ENCODE measurements at regions not wholly inside any gene's neighbourhood (a gene's known extent, or its start where the extent isn't known, plus 50 kb on each side); places are given as distances from the start of the nearest gene placed in this dataset.

- DNase-seq (ENCODE audit: low read depth): no peak
Observed at GRCh38 chr18:37649930-37650329, 84.3 kb upstream of the CELF4 start.

DNA sequence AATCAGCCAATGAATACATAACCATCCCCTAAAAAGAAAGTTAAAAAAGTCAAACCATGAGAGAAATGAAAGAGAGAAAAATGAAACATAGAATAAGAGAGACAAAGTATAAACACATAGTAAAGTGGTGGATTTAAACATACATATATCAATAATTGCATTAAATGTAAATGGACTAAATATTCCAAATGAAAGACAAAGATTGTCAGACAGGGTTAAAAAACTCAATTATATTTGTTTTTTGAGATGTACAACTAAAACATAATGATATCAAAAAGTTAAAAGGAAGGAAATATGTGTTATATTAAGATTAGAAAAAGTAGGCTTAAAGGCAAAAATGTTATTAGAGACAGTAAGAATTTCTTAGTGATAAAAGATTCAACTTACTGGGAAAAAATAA, 83.8 kb upstream of the CELF4 start:
- no peak for DNase-seq (ENCODE audit: low read depth)

DNA sequence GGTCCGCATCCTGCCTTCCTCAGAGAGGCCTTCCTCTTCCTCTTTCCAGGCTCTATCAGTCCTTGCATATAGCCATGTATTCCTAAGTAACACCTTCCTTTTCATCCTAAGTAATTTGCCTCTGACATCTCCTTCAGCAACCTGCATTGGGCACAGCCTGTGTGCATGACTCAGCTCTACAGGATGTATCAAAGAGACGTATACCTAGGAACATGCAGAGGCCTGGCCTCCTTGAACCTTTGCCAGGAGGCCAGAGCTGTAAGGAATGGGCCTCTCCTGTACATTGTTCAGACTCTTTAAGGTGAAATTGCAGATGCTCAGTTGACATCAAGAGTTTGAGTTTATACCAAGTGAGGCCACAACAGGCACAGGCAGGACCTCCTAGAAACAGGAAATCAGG, 76.0 kb upstream of the CELF4 start:
- DNase-seq (ENCODE audit: low read depth): no peak

- DNase-seq (ENCODE audit: low read depth): no peak
Observed at GRCh38 chr18:37640504-37640903, 74.9 kb upstream of the CELF4 start.

DNA sequence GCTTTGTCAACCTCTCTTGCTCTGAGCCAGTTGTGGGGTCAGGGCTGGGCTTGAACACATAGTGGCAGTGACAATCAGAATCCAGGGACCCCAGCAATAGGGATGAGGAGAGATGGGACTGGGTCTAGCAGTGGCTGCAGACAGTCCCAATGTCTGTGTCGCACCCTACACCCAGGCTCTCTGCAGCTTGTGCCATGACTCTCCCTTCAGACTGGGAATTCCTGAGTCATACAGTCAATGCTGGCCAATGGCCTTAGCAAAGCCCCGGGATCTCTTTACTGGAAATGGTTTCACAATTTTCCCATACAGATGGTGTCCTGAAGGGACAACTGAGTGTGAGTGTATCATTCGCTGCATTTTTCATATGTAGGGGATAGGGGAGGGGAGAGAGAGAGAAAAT, 74.2 kb upstream of the CELF4 start:
- no peak for DNase-seq (ENCODE audit: low read depth)

GRCh38 chr18:37637478-37637850, 71.9 kb upstream of the CELF4 start:
- DNase-seq (ENCODE audit: low read depth): no peak

DNA sequence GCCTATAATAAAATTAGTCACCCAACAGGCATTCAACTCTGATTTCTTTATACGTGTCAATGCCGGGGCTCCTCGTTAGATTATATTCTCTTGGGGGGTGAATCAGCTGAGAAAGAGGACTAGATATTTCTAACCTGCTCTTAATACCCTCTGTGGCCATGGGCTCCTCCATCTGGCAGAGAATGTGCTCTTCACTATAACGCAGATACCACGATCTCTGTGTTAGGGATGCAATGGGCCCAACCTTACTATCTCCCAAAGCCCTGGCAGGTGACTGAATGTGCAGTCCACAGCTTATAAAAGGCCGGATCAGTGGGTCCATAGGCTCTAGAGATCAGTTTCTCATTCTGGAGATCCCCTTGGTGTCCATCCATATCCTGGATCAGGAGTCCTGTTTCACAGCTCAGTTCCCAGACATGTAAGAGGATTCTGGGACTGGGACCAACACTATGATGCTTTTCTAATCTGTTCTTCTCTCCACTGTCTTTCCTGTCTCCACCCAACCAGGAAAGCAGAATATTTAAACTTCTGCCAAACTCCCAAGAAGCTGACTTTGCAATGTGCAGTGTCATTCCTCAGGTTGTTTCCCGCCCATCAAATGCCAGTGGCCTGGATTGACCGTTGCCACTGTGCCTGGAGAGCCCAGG, 71.4 kb upstream of the CELF4 start:
- DNase-seq (ENCODE audit: low read depth): no peak

DNA sequence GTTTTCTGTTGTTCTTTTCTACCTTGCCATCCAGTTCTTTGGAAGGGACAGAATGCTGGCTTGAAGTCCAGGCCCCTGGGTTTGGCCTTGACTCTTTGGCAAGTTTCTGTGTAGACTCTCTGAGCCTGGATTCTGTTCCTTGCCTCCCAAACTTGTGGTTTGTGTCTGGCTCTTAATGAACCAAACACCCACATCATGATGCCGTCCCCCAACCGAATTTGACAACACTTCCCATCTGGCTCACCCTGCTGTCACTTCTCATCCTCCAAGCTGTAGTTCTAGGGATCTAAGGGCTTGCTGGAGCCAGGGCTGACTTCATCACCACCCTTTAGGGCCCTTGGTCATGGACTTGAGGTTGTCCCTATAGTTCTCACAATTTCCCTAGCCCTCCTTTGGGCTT, 68.9 kb upstream of the CELF4 start:
- no peak for DNase-seq (ENCODE audit: low read depth)

DNA sequence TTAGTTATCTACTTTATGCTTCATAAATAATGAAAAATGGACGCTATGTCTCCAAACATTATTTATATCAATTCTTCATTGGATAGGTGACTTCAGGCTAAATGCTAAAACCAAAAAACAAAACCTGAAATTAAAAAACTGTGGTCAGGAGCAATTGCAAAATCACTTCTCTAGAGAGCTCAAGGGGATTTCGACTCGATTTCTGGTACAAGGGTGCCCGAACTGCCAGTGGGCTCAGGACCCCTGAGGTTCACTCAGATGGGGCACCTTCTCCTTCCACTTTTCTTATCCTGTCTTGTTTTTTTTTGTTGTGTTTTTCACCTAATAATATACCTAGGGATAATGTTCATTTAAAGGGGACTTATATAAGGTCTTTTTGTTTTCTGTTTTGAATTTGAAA, 65.8 kb upstream of the CELF4 start:
- DNase-seq (ENCODE audit: low read depth): no peak

DNA sequence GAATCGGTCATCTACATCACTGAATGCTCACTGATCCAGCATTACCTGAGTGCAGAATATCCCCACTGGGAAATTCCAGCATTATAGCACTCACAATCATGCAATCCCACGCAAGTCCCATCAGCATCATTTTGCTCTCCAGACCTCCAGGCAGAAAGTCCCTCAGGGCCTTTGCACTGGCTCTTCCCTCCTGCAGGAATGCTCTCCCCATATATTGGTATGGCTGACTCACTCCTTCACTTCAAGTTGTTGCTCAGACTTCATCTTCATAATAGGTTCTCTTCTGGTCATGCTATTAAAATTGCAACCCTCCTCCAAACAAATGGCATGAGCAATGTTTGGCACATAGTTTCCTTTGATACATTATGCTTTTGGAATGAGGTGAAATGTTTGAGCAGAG, 64.7 kb upstream of the CELF4 start:
- DNase-seq (ENCODE audit: low read depth): no peak

GRCh38 chr18:37628470-37629220, 63.0 kb upstream of the CELF4 start:
- DNase-seq (ENCODE audit: low read depth): no peak

DNA sequence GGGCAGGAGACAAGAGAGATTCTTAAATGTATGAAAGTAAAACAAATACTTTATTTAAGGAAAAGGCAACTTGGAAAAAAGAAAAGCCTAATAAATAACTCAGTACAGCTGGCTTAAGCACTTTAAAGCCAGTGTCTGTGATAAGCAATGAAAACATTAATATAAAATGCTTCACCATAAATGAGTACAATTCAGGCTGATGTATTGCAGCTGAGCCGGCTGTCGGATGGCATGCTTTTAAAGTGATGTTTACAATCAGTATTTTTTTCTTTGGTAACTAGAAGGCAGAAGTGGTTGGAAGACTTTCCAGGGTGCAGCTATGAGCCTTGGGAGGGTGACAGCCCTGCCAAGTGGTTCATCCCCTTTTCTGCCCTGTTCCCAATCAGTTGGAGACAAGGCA, 58.7 kb upstream of the CELF4 start:
- no peak for DNase-seq (ENCODE audit: low read depth)

DNA sequence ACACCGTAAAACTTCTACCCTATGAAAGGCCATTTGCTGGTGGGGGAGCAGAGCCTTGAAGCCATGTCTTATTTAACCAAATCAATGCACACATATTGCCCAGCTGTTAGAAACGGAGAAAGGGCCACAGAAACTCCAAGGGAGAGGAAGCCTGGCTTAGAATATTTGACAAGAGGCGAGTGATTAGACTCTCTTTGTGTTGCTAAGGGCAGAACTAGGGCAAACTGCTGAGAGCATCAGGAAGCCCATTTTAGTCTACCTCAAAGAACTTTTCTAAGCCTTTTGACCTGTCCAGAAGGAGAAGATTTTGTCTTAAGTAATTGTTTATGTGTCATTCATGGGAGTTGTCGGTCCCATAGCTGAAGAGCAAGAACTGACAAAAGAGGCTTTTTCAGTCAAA, 54.4 kb upstream of the CELF4 start:
- DNase-seq (ENCODE audit: low read depth): no peak

DNA sequence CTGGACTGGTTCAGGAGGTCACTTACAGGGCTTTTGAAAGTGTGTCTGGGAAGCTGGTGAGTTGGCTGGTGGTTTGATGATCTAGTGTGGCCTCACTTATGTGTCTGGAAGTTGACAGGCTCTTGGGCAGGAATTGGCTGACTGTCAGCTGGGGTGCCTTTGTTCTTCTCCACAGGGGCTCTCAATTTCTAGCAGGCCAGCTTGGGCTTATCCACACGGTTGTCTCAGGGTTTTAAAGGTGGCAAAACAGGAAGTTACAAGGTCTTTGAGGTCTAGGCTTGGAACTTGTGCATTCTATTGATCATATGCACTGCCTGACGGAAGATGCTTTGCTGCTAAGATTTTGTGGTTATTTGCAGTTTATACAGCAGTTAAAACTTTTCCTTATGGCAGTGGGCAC, 52.0 kb upstream of the CELF4 start:
- no peak for DNase-seq (ENCODE audit: low read depth)
